Renal cortex interstitium (tissue), 11 donors: ENCODE measurements at regions not wholly inside any gene's neighbourhood (a gene's known extent, or its start where the extent isn't known, plus 50 kb on each side); places are given as distances from the start of the nearest gene placed in this dataset.

Experiments used
- DNase-seq, 11 donors: peaks; one replicate each; pipeline ENCODE4 v3.0.0-alpha.2; 2013; ENCODE audit warnings: low read depth in 9 of 11, low spot score in 4 of 11; ENCODE audit errors: extremely low read depth in 1 of 11

DNA sequence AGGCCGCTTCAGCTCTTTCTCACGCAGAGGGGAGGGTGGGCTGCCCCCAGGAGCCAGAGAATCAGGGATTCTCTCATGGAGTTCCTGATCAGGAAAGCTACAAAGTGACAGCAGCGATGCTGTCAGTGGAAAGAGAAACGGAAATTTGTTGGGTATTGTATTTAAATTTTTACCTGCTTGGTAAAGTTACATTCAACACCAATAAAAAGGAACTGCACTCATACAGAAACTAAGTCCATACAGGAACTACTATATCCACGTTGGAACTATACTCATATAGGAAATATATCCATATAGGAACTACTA, 325.5 kb upstream of the IRX4 start:
- DNase-seq, result no peak

DNA sequence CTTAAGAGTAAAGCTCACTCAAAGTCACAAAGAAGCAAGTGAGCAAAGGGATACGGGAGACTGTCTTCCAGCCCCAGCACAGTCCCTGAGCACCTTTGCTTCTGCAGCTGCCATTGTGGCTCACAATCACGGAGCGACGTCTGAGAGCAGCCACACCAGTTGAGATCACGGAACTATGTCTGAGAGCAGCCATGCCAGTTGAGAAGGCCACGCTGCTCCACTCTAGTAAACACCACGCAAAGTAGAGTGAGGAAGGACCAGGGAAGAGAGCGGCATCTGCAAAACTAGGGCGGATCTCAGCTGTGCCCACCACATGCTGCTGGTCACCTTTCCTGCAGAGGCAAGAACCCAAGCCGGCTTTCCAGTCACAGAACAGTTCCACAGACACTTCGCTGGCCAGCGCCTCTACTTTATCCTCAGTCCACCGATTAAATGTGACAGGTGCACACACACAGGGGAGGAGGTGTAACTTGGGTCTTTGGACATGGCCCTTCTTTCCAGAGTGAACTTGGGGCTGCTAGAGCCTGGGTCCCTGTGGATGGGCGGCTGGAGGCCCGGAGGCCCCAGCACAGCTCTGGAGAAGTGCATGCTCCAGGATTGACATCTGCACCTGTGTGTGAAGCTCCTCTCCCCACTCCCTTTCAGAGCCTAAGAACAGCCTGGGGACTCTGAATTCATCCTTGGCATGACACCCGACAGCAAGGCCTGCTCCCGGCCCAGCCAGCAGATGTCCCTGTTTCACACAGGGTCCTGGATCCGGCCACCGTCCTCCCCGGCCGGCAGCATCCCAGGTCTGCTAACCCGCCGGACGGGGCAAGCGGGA, 324.9 kb upstream of the IRX4 start:
- no peak for DNase-seq

DNA sequence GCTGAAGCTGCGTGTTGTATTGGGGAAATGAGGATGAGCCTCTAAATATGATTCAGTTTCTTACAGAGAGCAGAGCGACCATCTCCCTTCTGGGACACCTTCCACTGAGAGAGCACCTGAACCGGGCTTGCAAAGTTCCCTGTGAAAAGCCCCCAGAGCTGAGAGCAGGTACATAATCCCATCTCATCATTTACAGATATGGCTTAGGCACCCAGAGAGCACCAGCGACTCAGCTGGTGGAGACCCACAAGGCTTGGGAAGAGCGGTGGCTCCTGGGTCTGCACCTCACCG, 324.3 kb upstream of the IRX4 start:
- no peak for DNase-seq

DNA sequence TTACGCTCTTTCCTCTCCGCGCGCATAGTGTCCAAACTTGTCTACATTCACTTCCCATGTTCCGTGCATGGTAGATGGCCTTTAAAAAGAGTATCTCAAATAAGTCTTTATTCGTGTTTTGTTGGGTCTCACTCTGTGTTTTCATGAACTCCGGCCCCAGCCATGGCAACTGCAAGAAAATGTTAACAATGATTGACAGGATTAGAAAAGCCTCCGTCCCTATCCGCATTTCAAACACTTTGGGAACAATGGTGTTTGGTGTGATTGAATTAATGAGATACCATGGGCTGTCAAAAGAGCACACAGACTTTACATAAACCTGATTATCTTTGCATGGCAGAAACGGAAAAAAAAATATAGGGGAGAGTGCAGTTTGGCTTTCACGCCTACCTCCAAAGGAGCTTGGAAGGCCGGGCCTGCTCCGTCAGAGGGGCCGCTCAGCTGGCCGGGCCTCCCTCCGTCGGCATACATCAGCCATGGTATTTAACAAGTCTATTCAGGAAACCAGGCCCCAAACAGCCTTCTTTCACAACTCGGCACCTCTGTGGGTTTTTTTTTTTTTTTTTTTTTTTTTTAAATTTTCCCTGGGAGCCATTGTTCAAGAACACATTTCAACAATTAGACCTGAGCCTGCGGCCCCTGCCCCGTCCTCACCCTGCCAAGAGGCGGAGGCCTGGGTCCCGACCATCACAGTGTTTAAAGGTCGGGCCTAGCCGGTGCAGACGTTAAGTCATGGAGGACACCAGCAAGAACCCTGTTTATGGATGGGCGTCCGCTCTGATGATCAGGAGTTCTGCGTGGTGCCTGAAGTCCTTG, 323.8 kb upstream of the IRX4 start:
- no peak for DNase-seq

DNA sequence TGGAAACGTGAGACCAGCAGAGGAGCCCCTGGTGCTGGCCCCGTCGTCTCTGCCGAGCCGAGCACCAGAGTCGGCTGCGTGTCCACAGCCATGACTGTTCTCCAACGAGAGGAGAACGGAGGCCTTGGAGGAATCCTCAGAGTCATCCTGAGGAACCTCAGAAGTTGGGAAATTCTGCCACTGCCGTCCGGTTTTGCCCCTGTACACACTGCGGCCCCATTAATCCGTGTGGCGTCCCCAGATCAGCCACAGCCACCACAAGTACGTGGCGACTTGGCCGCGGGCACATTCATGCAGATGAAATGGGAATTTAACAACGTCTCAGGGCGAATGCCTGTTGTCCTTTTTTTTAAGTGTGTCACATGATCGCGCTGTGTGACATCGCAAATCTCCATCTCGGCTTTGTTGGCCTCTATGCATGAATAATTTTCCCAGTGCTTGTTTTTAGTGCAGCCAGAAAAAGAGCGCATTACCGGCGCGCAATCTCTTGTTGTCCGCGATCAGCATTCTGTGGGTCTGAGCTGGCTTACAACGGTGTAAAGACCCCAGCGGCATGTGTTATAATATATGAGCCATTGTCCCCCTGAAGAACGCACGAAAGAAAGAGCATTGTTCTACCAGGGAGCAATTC, 323.0 kb upstream of the IRX4 start:
- DNase-seq, result no peak

DNA sequence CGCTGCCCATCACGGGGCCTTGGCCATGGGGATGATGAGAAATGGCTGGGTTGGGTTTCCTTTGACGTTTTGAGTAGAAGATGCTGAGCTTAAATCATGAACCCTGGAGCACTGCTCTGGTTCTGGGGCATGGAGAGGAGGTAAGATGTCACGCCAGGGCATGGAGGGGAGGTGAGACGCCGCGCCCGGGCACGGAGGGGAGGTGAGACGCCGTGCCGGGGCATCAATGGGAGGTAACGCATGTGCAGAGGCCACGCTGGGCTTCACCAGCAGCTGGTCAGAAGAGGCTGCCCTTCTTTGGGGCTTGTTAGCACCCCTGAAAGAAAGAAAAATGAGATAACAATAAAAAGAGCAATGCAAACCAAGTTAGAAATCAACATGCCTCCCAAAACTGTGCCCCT, 322.5 kb upstream of the IRX4 start:
- DNase-seq, result no peak

DNA sequence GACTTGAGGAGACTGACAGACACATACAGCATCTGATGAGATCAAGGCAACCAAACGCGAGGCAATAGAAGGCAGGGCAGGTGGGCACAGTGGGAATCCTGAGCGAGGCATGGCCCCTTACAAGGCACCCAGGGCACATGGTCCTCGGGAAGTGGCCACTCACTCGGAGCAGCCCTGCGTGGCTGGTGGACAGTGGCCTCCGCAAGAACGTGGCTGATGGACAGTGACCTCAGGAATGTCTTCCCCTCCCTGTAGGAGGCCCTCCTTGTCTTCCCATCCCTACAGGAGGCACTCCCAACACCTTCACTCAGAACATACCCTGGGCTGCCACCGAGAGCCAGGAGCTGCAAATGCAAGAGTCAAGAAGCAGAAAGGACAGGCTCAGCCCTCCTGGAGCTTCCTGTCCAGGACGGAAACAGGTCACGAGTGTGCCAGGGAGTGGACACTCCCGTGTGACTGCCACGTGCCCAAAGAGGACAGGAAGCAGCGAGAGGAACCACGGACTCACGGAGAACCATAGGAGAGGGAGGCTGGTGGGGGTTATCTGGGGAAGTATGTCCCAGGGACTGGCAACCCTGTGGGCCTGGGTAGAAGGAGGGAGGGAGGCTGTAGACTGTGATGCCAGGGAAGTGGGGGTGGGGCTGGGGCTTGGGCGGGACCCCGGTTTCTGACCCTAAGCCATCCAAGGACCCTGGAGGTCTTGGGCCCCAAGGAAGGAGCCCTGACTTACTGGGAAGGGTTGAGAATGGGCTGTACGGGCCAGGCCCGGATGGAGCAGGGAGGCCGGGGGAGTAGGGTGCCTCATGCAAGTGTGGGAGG, 321.9 kb upstream of the IRX4 start:
- no peak for DNase-seq

DNA sequence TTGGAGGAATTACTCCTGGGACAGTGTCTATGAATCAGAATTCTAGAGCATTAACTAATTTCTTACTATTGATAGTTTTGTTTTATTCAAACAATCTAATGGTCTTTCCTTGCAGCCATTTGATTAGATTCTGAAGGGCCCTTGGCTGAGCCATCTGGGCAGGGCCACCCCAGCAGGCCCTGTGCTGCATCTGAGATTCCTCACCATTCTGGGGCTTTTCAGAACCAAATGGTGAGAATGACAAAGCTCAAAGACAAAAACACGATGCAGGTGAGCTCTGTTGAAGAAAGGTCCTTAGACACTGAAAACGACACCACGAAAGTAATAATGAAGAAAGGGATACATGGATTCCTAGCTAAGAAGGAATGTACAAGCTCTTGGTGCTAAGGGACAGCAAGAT, 321.0 kb upstream of the IRX4 start:
- no peak for DNase-seq

DNA sequence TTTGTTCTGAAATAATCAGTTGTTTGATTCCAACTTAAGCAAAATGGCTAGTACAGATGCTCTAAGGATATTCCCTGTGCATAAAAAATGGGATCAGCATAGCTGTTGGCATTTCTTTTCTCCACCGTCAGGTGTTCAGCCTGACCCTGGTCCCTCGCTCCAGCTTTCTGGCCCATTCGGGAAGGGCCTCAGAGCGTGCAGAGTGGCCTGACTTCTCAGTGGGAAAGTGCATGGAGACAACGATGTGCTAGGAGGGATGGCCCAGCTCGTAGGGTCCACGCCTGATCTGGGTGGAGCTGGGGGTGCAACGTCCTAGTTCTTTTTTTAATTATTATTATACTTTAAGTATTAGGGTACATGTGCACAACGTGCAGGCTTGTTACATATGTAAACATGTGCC, 319.1 kb upstream of the IRX4 start:
- no peak for DNase-seq

DNA sequence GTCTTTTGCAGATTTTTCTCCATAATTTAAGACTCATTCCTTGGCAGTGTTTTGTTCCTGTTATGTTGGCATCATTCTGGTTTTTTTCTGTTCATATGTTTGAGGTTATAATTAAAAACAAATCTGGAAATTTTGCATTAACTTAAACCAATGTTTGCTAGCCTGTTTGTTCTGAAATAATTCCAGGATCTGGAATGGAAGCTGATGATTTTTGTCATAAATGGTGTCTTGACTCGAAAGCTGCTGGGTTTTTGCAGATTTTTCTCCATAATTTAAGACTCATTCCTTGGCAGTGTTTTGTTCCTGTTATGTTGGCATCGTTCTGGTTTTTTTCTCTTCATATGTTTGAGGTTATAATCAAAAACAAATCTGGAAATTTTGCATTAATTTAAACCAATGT, 318.7 kb upstream of the IRX4 start:
- no peak for DNase-seq

DNA sequence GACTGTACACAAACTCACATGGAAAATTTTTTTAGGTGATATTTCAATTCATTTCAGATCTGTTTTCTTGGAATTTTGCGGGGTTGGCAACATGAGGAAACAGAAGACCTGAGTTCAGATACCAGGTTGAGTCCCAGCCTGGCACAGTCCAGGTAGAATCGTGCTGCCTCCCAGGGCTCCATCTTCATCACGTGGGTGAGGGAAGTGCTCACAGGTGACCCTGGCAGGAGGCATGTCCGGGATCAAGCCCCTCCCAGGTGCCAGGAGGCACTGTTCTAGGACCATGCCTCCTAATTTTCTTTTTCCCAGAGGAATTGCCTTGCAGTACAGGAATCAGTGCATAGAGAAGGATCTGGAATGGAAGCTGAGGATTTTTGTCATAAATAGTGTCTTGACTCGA, 318.3 kb upstream of the IRX4 start:
- no peak for DNase-seq

DNA sequence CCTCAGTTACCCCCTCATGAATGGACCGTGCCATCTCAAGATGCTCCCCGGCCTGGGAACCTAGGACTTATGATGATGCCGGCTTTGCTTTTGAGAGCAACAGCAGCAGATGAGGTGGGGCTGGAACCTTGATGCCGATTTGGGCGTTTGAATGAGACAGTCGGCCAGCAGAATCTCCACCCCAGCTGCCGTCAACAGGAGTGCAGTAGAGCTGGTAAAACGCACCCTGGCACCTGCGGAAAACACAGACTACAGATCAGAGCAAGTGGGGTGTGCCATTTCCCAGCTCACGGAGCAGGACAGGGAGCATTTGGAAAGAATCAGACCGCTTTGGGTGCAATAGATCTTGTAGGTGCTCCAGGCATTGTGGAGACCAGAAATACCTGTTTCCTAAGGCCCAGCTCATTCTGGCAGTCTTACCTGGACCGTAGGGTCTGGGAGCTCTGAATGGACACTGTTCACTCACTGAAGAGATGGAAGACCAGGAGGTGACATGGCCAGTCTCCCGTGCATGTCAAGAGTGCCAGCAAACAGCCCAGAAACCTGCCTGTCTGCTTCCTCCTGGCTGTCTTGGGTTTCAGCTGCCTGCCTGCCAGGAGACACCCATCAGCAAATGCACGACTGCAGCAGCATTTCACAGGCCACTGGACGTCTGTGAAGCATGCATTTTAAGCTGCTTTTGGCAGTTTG, 317.7 kb upstream of the IRX4 start:
- DNase-seq, result no peak

DNA sequence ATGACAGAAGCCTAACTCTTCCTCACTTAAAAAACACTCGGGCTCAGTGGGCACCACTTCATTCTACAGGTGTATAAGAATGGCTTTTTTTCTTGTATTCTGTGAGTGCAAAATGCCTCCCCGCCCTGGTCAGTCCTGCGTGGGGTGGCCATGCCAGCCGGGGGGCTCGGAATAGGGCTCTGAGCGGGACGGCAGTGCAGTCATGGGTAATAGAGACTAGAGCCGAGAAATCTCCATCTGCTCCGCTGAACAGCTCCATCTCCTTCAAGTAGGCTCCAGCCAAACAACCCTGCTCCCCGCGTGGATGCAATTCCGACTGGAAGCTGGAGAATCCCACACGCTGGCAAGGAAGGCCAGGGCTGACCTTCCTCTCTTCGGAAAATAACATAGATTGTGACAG, 317.0 kb upstream of the IRX4 start:
- DNase-seq, result no peak

DNA sequence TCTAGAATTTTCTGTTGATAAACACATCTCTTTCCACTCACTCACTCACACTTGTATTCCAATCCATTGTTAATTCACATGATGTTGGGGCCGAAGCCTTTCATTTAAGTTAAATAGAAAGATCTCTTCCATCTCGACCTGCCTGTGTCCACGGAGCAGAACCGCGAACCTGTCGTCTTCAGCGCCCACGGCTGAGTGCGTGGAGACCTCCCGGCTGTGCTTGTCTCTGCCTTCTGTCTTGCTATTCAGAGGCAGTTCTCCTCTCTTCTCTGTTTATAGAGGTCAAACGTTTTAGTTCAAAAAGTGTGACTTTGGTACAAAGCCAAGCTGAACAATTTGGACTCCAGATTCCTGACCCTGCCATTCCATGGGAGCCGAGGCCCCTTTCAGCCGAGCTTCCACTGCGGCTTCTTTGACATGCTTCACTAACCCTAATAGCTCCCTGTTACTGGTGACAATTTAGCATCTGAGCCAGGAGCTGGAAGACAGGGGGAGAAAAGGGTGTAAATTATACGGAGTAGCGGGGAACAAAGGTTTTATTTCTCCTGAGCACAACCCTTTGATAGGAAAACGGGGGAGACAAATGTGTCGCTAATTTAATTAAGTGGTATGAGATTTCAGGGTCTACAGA, 314.4 kb upstream of the IRX4 start:
- DNase-seq, result peak in 1 of 11 donors; percentile 49

DNA sequence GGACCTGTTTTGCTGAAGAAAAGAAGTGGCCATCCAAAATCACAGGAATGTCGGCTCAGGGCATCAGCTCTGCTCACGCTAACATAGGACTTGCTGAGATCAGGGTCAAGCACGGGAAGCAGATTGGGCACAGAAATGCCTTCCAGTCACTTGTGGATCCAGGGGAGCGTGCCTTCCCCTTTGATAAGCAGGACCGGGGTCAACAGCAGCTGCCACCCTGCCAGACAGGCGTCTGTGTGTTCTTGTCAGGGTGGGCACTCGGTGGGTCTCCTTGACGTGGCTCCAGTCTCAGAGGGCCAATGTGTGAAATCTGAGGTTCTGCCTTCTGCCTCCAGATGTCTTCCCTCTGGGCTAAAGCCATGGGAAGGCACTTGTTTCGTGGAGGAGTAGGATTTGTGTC, 313.7 kb upstream of the IRX4 start:
- no peak for DNase-seq

DNA sequence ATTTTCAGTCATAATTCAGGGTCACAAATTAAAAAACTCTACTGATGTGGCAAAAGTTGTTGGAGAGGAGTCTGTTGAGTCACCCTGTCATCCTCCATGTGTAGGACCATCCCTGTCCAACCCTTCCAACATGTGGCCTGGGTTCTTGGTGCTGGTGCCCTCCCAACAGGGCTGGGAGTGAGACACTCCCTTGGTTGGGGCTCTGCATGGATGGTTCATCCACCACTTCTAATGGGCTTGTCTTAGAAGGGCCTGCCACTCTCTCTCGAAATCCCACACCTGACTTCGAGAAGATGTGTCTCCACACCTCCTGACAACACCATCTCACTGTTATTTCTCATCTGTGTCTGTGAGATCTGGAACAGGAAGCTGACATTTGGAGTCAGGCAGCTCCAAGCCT, 312.2 kb upstream of the IRX4 start:
- no peak for DNase-seq

DNA sequence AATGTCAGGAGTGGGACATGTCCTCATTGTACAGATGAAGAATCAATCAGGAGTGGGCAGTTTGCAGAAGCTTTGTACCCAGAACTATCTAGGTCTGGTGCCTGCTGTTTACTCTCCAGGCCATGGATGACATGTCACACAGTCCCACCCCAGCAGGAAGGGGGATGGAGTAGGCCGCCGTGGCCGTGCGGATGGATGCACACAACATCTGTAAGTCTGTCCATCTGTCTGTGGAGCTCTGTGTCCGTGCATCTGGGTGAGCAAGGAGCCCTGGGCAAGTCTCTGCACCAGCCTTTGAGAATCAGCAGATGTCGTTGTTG, 311.5 kb upstream of the IRX4 start:
- no peak for DNase-seq

DNA sequence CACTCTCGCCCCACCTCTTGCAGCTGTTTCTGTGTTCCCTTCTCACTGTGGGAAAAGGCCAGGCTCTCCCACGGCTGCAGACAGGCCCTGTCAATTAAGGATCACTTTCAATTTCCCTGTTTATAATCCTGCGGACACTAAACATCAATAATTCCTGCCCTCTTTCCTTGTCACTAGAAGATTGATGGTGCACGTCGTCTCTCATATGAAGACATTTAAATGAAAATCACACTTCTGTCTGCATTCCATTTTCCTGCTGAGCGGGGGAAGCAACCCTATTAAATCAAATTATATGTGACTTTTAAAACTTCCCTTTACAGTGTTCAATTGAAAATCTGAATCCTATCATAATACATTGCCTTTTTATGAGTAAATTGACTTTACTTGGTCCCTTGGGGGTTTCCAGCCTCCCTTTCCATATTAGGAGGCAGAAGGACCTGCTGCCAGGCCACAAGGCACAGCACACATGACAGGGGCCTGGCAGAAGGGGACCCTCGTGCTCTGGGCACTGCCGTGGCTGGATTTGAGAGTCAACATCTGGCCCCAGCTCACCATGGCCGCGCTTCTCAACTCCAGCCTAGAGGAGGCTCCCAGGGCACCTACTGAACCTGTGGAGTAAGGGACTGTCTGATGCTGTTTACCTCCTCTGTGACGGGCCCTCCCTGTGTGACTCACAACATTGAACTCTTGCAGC, 311.0 kb upstream of the IRX4 start:
- DNase-seq, result no peak
